C4-2B (cell line): ENCODE measurements at regions not wholly inside any gene's neighbourhood (a gene's known extent, or its start where the extent isn't known, plus 50 kb on each side); places are given as distances from the start of the nearest gene placed in this dataset.
"Not testable (repeated sequence)": the region's sequence is repeated elsewhere in the genome, so short reads cannot be mapped to it uniquely, and the experiment has no call there.

Source experiments
- H3K27ac ChIP-seq: fragments of 450-650 bp; 2 replicates; pipeline ENCODE4 v1.5.1; 2017
- ZFX ChIP-seq: fragments of 450-650 bp; IDR thresholded peaks from 2 replicates; pipeline ENCODE4 v1.6.1; 2017
- TF ChIP-seq, protein P1 (sequence below): fragments of 450-650 bp; conservative IDR thresholded peaks from 2 replicates; pipeline ENCODE4 v1.5.1; 2017; ENCODE audit warnings: mild to moderate bottlenecking

DNA sequence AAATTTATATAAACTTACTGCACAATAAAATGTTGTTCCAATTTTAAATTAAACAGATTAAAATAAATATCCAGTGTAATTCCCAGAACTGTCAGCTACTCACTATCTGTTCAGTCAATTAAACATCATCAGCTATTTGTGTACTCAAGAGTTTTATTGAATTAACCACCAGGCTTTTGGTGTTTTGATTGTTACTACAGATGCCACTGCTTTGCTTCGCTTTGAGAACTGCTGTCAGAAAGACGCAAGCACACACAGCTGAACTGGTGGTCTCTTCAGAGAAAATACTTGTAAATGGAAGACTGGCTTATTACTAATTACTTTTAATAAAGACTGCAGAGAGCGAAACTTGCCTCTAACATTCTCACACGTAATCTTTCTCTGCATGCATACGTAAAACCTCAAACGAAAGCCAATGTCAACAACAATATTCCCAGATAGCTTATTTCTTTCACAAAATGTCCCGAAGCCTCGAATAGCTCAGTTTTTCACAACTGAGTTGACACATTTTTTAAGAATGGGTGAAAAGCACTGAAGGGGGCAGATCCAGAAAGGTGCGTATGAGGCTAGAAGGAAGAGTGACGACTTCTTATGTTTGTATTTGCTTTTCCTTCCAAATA lies 259.6 kb upstream of the RPS23 start:
- no peak overlapping the region for H3K27ac ChIP-seq
- no peak for TF ChIP-seq ZFX
- TF ChIP-seq, protein P1, sequence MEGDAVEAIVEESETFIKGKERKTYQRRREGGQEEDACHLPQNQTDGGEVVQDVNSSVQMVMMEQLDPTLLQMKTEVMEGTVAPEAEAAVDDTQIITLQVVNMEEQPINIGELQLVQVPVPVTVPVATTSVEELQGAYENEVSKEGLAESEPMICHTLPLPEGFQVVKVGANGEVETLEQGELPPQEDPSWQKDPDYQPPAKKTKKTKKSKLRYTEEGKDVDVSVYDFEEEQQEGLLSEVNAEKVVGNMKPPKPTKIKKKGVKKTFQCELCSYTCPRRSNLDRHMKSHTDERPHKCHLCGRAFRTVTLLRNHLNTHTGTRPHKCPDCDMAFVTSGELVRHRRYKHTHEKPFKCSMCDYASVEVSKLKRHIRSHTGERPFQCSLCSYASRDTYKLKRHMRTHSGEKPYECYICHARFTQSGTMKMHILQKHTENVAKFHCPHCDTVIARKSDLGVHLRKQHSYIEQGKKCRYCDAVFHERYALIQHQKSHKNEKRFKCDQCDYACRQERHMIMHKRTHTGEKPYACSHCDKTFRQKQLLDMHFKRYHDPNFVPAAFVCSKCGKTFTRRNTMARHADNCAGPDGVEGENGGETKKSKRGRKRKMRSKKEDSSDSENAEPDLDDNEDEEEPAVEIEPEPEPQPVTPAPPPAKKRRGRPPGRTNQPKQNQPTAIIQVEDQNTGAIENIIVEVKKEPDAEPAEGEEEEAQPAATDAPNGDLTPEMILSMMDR: no peak

DNA sequence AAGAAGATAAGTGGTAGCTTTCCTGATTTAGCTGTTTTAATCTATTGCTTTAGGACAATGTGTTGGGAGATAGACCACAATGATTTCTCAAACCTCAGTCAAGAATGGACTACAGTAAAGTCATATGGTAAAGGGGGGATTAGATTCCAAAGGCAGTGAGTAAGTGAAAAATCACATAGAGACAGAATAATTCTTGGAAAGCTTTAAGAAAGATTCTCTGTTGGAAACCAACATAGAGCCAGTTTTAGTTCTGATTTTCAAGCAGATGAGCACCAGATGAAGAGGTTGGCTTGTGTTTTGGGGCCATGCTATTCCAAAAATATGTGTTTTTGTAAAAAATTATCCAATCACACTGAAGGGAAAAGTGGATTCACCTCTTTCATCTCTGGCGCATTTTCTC lies 256.8 kb upstream of the RPS23 start:
- TF ChIP-seq, protein P1: no peak
- no peak for TF ChIP-seq ZFX

DNA sequence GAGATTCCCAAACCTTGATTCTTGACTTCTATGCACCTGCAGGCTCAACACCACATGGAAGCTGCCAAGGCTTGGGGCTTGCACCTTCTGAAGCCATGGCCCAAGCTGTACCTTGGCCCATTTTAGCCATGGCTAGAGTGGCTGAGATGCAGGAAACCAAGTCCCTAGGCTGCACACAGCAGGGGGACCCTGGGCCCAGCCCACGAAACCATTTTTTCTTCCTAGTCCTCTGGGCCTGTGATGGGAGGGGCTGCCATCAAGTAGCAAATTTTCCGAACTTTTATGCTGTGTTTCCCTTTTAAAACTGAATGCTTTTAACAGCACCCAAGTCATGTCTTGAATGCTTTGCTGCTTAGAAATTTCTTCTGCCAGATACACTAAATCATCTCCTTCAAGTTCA lies 253.9 kb upstream of the RPS23 start:
- not testable (repeated sequence) for H3K27ac ChIP-seq

More for the DNA sequence above, 256.8 kb upstream of the RPS23 start:
- H3K27ac ChIP-seq: no peak overlapping the region

DNA sequence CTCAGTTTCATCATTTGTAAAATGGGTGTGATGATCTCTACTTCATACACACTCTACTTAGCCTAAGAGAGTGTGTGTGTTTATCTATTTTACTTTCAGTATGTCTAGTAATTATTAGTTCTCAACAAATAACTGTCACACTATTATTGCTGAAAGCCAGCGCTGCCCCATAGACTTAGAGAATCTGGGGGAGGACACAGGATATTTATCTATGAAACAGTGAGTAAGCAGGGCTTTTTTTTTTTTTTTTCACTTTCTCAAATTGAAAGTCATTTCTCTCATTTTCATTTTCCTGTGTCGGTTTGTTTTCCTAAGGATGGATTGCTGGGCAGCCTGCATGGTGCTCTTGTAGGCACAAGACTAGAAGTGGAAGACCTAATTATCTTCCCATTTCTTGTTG lies 248.4 kb upstream of the RPS23 start:
- TF ChIP-seq, protein P1: no peak
- TF ChIP-seq ZFX: no peak
- H3K27ac ChIP-seq: no peak overlapping the region

DNA sequence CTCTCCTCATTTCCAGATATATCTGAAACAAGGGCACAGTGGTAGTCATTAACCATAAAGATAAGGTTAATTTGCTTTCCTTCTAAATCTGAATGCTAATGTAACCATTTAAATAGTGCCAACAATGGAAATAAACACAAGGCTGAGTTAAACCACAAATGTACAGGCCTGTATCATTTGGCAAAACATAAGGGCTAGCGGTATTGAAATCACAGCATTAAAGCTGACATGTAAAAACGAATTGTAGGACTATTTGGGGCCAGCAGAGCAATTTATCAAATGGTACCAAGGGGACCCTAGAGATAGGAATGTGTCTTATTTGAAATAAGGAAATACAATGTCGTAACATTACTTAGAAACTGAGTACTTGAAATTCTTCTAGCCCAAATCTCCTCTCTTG lies 247.5 kb upstream of the RPS23 start:
- no peak overlapping the region for H3K27ac ChIP-seq
- no peak for TF ChIP-seq ZFX
- TF ChIP-seq, protein P1: no peak

DNA sequence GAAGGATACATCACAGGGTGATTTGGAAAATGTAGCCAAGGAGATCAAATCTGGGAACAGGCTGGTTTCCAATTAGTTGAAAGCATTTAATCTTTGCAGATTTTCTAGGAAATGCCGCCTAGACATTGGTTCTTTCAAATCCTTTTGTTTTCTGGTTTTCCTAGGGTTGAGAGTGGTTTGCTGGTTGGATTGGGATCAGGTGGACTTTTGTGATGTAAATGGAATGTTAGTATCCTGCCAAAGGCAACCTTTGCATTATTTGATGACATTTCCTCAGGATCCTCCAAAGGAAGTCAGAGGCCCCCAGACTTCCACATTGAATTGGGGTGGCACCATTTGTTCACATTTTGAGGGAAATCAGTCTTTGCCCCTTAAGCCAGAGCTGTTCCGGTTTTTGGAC lies 245.5 kb upstream of the RPS23 start:
- H3K27ac ChIP-seq: no peak overlapping the region
- no peak for TF ChIP-seq ZFX
- TF ChIP-seq, protein P1: no peak

DNA sequence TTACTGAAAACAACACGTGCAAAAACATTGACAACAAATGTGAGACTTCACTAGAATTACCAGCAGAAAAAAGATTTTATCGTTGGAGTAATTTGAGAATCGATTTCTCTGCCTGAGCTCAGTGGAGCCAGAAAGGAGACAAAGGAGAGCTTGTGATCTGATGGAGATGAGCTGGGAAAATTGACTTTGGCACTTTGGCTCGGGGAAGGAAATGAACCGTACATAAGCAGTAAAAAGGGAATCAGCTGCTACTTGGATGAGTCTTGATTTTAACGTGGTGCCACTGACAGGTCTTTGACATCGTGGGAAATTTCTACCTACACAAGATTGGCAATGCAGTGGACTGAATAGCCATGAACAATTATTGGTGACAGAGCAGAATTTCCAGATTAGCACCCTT lies 244.7 kb upstream of the RPS23 start:
- TF ChIP-seq, protein P1: no peak
- no peak overlapping the region for H3K27ac ChIP-seq

DNA sequence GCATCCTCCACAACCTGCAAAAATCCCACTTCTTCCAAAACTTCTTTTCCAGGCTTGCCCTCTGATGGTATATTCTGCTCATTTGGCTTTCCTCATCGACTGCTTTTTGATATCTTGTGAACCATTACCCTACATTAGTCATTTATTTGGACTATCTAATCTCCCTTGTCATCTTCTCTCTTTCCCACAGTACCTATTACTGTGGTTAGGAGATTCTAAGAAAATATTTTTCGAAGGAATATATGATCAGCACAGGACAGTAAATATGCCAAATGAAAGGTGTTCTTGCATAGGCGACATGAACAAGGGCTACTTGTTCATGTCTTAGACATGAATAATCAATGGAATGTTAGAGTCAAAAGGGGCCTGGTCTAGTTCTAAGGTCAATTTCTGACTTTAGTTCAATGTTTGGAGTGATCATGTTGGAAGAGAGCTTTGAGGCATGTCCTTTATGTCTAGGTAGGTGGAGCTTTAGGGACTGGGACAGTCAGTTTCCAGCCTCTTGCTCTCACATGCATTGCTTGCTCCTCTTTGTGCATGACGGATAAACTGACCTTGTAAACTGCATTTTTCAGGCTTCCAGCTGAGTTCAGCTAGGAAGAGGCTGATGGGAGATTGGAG lies 243.4 kb upstream of the RPS23 start:
- H3K27ac ChIP-seq: no peak overlapping the region
- TF ChIP-seq, protein P1: no peak
- TF ChIP-seq ZFX: no peak
